ENCODE measurements at regions not wholly inside any gene's neighbourhood (a gene's known extent, or its start where the extent isn't known, plus 50 kb on each side); places are given as distances from the start of the nearest gene placed in this dataset.

GRCh38 chr2:204277226-204277625, 268.0 kb upstream of the PARD3B start:
- Histone ChIP-seq H3K36me3 (ENCODE audit: control insufficient read depth in 2 of 2, extremely low read depth in 1 of 2, insufficient read depth in 1 of 2, low read length in 1 of 2) (no peaks in the 10 kb centered on the region), H3K4me1 (ENCODE audit: control insufficient read depth in 1 of 2, extremely low read depth in 1 of 2, insufficient read depth in 2 of 2, low read length in 2 of 2) (no peaks in the 10 kb centered on the region), H3K27me3 (replicated peaks in 1 of 2; ENCODE audit: control insufficient read depth in 2 of 2, extremely low read depth in 1 of 2, insufficient read depth in 2 of 2, low read length in 1 of 2) (no peaks in the 10 kb centered on the region), H3K27ac (ENCODE audit: low read length) (no peak overlapping the region), H3K4me3 (ENCODE audit: control insufficient read depth in 1 of 2, extremely low read depth in 1 of 2, low read length in 1 of 2) (no peak overlapping the region), H3K9me3 (no peaks in the 10 kb centered on the region)
- Mint-ChIP-seq H3K4me3 (no peak overlapping the region), H3K4me1 (no peaks in the 10 kb centered on the region), H3K9me3 (no peaks in the 10 kb centered on the region), H3K27me3 (peaks cover 13 to 34% of the 10 kb centered on the region in 2 donors), H3K27ac (no peak overlapping the region), H3K36me3 (no peaks in the 10 kb centered on the region)
- ATAC-seq (replicated peaks in 1 of 4) (no peak), DNase-seq (no peak)
- ChIA-PET CTCF (interaction anchor here in 1 of 2 donors (0.5 kb wide), 1 partner anchor 17 kb away, joined by 3 read pairs; no protein-coding TSS in a partner anchor), POLR2A (no interaction called here)

- H3K9me3 Mint-ChIP-seq, result no peaks in the 10 kb centered on the region
- Histone ChIP-seq H3K4me1 (ENCODE audit: control insufficient read depth in 1 of 2, extremely low read depth in 1 of 2, insufficient read depth in 2 of 2, low read length in 2 of 2) (no peaks in the 10 kb centered on the region), H3K4me3 (ENCODE audit: control insufficient read depth in 1 of 2, extremely low read depth in 1 of 2, low read length in 1 of 2) (no peak overlapping the region), H3K27me3 (replicated peaks in 1 of 2; ENCODE audit: control insufficient read depth in 2 of 2, extremely low read depth in 1 of 2, insufficient read depth in 2 of 2, low read length in 1 of 2) (no peaks in the 10 kb centered on the region), H3K27ac (ENCODE audit: low read length) (no peak overlapping the region), H3K36me3 (ENCODE audit: control insufficient read depth in 2 of 2, extremely low read depth in 1 of 2, insufficient read depth in 1 of 2, low read length in 1 of 2) (no peaks in the 10 kb centered on the region), H3K9me3 (no peaks in the 10 kb centered on the region)
- ATAC-seq (replicated peaks in 1 of 4) (no peak), DNase-seq (no peak)
- ChIA-PET POLR2A (no interaction called here), CTCF (no interaction called here)
- WGBS (ENCODE audit: insufficient coverage), result no CpG with 5 or more reads among the region's 1 CpG
- no peaks in the 10 kb centered on the region for H3K36me3 Mint-ChIP-seq
- no peak overlapping the region for H3K27ac Mint-ChIP-seq
- H3K27me3 Mint-ChIP-seq, result peaks cover 11 to 45% of the 10 kb centered on the region in 2 donors
- H3K4me1 Mint-ChIP-seq, result no peaks in the 10 kb centered on the region
- no peak overlapping the region for H3K4me3 Mint-ChIP-seq
These were observed 266.8 kb upstream of the PARD3B start for GRCh38 chr2:204278454-204278853.

GRCh38 chr2:204279819-204280218, 265.5 kb upstream of the PARD3B start:
- ChIA-PET CTCF (no interaction called here), POLR2A (no interaction called here)
- Mint-ChIP-seq H3K9me3 (no peaks in the 10 kb centered on the region), H3K27me3 (peaks cover 15 to 48% of the 10 kb centered on the region in 2 donors), H3K36me3 (no peaks in the 10 kb centered on the region), H3K4me3 (no peak overlapping the region), H3K27ac (no peak overlapping the region), H3K4me1 (no peaks in the 10 kb centered on the region)
- ATAC-seq (replicated peaks in 1 of 4), result no peak
- H3K9me3 ChIP-seq, result no peaks in the 10 kb centered on the region
- no CpG with 5 or more reads among the region's 1 CpG for WGBS (ENCODE audit: insufficient coverage)
- H3K4me3 ChIP-seq (ENCODE audit: control insufficient read depth in 1 of 2, extremely low read depth in 1 of 2, low read length in 1 of 2), result no peak overlapping the region
- H3K36me3 ChIP-seq (ENCODE audit: control insufficient read depth in 2 of 2, extremely low read depth in 1 of 2, insufficient read depth in 1 of 2, low read length in 1 of 2), result no peaks in the 10 kb centered on the region
- H3K27ac ChIP-seq (ENCODE audit: low read length), result no peak overlapping the region
- peaks cover 0 to under 1% of the 10 kb centered on the region in 2 experiments for H3K27me3 ChIP-seq (replicated peaks in 1 of 2; ENCODE audit: control insufficient read depth in 2 of 2, extremely low read depth in 1 of 2, insufficient read depth in 2 of 2, low read length in 1 of 2)
- DNase-seq, result no peak
- H3K4me1 ChIP-seq (ENCODE audit: control insufficient read depth in 1 of 2, extremely low read depth in 1 of 2, insufficient read depth in 2 of 2, low read length in 2 of 2), result no peaks in the 10 kb centered on the region

- ATAC-seq (replicated peaks in 1 of 4), result no peak
- Mint-ChIP-seq H3K4me3 (no peak overlapping the region), H3K4me1 (no peaks in the 10 kb centered on the region), H3K36me3 (no peaks in the 10 kb centered on the region), H3K9me3 (no peaks in the 10 kb centered on the region), H3K27ac (no peak overlapping the region), H3K27me3 (peaks cover 15 to 48% of the 10 kb centered on the region in 2 donors)
- no peak for DNase-seq
- ChIA-PET POLR2A (no interaction called here), CTCF (no interaction called here)
- Histone ChIP-seq H3K4me3 (ENCODE audit: control insufficient read depth in 1 of 2, extremely low read depth in 1 of 2, low read length in 1 of 2) (no peak overlapping the region), H3K27me3 (replicated peaks in 1 of 2; ENCODE audit: control insufficient read depth in 2 of 2, extremely low read depth in 1 of 2, insufficient read depth in 2 of 2, low read length in 1 of 2) (peaks cover 0 to 4% of the 10 kb centered on the region in 2 experiments), H3K4me1 (ENCODE audit: control insufficient read depth in 1 of 2, extremely low read depth in 1 of 2, insufficient read depth in 2 of 2, low read length in 2 of 2) (no peaks in the 10 kb centered on the region), H3K27ac (ENCODE audit: low read length) (no peak overlapping the region), H3K9me3 (no peaks in the 10 kb centered on the region), H3K36me3 (ENCODE audit: control insufficient read depth in 2 of 2, extremely low read depth in 1 of 2, insufficient read depth in 1 of 2, low read length in 1 of 2) (no peaks in the 10 kb centered on the region)
These were observed 265.0 kb upstream of the PARD3B start for GRCh38 chr2:204280262-204280668.

- H3K4me1 Mint-ChIP-seq, result no peaks in the 10 kb centered on the region
- WGBS (ENCODE audit: insufficient coverage), result no CpG with 5 or more reads among the region's 3 CpGs
- Histone ChIP-seq H3K4me1 (ENCODE audit: control insufficient read depth in 1 of 2, extremely low read depth in 1 of 2, insufficient read depth in 2 of 2, low read length in 2 of 2) (no peaks in the 10 kb centered on the region), H3K27me3 (replicated peaks in 1 of 2; ENCODE audit: control insufficient read depth in 2 of 2, extremely low read depth in 1 of 2, insufficient read depth in 2 of 2, low read length in 1 of 2) (peaks cover 0 to 7% of the 10 kb centered on the region in 2 experiments), H3K36me3 (ENCODE audit: control insufficient read depth in 2 of 2, extremely low read depth in 1 of 2, insufficient read depth in 1 of 2, low read length in 1 of 2) (no peaks in the 10 kb centered on the region), H3K27ac (ENCODE audit: low read length) (no peak overlapping the region), H3K9me3 (no peaks in the 10 kb centered on the region), H3K4me3 (ENCODE audit: control insufficient read depth in 1 of 2, extremely low read depth in 1 of 2, low read length in 1 of 2) (no peak overlapping the region)
- H3K27ac Mint-ChIP-seq, result no peak overlapping the region
- H3K27me3 Mint-ChIP-seq, result peaks cover 18 to 43% of the 10 kb centered on the region in 2 donors
- no peak overlapping the region for H3K4me3 Mint-ChIP-seq
- no peak for DNase-seq
- no peaks in the 10 kb centered on the region for H3K9me3 Mint-ChIP-seq
- ChIA-PET CTCF (no interaction called here), POLR2A (no interaction called here)
- H3K36me3 Mint-ChIP-seq, result no peaks in the 10 kb centered on the region
- no peak for ATAC-seq (replicated peaks in 1 of 4)
These were observed 263.2 kb upstream of the PARD3B start for GRCh38 chr2:204282081-204282480.

- Histone ChIP-seq H3K9me3 (no peaks in the 10 kb centered on the region), H3K4me3 (ENCODE audit: control insufficient read depth in 1 of 2, extremely low read depth in 1 of 2, low read length in 1 of 2) (no peak overlapping the region), H3K4me1 (ENCODE audit: control insufficient read depth in 1 of 2, extremely low read depth in 1 of 2, insufficient read depth in 2 of 2, low read length in 2 of 2) (no peaks in the 10 kb centered on the region), H3K27ac (ENCODE audit: low read length) (no peak overlapping the region), H3K27me3 (replicated peaks in 1 of 2; ENCODE audit: control insufficient read depth in 2 of 2, extremely low read depth in 1 of 2, insufficient read depth in 2 of 2, low read length in 1 of 2) (peaks cover 0 to 7% of the 10 kb centered on the region in 2 experiments), H3K36me3 (ENCODE audit: control insufficient read depth in 2 of 2, extremely low read depth in 1 of 2, insufficient read depth in 1 of 2, low read length in 1 of 2) (no peaks in the 10 kb centered on the region)
- POLR2A ChIA-PET, result no interaction called here
- Mint-ChIP-seq H3K36me3 (no peaks in the 10 kb centered on the region), H3K9me3 (no peaks in the 10 kb centered on the region), H3K4me1 (no peaks in the 10 kb centered on the region), H3K4me3 (no peak overlapping the region), H3K27ac (no peak overlapping the region), H3K27me3 (peaks cover 20 to 47% of the 10 kb centered on the region in 2 donors)
- CTCF ChIA-PET, result no interaction called here
- DNase-seq (no peak), ATAC-seq (replicated peaks in 1 of 4) (no peak)
- 73% methylated on average over 1 of the region's 4 CpGs for WGBS (ENCODE audit: insufficient coverage)
These were observed 262.8 kb upstream of the PARD3B start for GRCh38 chr2:204282525-204282924.

GRCh38 chr2:204289066-204289465, 256.2 kb upstream of the PARD3B start:
- H3K4me1 Mint-ChIP-seq, result no peaks in the 10 kb centered on the region
- peaks cover 27 to 33% of the 10 kb centered on the region in 2 donors for H3K27me3 Mint-ChIP-seq

More at GRCh38 chr2:204289066-204289465, 256.2 kb upstream of the PARD3B start:
- ATAC-seq (replicated peaks in 1 of 4) (no peak), DNase-seq (no peak)
- Mint-ChIP-seq H3K36me3 (no peaks in the 10 kb centered on the region), H3K27ac (no peak overlapping the region), H3K9me3 (no peaks in the 10 kb centered on the region), H3K4me3 (no peak overlapping the region)
- ChIA-PET POLR2A (no interaction called here), CTCF (no interaction called here)
- Histone ChIP-seq H3K27me3 (replicated peaks in 1 of 2; ENCODE audit: control insufficient read depth in 2 of 2, extremely low read depth in 1 of 2, insufficient read depth in 2 of 2, low read length in 1 of 2) (peaks cover 0 to 9% of the 10 kb centered on the region in 2 experiments), H3K9me3 (no peaks in the 10 kb centered on the region), H3K4me1 (ENCODE audit: control insufficient read depth in 1 of 2, extremely low read depth in 1 of 2, insufficient read depth in 2 of 2, low read length in 2 of 2) (no peaks in the 10 kb centered on the region), H3K36me3 (ENCODE audit: control insufficient read depth in 2 of 2, extremely low read depth in 1 of 2, insufficient read depth in 1 of 2, low read length in 1 of 2) (no peaks in the 10 kb centered on the region), H3K27ac (ENCODE audit: low read length) (no peak overlapping the region), H3K4me3 (ENCODE audit: control insufficient read depth in 1 of 2, extremely low read depth in 1 of 2, low read length in 1 of 2) (no peak overlapping the region)
- no CpG with 5 or more reads among the region's 1 CpG for WGBS (ENCODE audit: insufficient coverage)

Measured in T-cell (primary cell).